Natural killer cell treated with Interleukin-12 subunit alpha and Interleukin-12 subunit beta and Interleukin-15 and Interleukin-18, amount 100 ng/mL, for 72 hours (primary cell): ENCODE measurements at regions not wholly inside any gene's neighbourhood (a gene's known extent, or its start where the extent isn't known, plus 50 kb on each side); places are given as distances from the start of the nearest gene placed in this dataset.

Source experiments
- ATAC-seq, 2 donors: fragments of 150-1000 bp; cut with Tn5 transposase in 1 of 2; sonication (Bioruptor Pico), chemical (Tn5 transposase) in 1 of 2; 2 replicates each; pipeline ENCODE4 v1.10.0; 2021
- DNase-seq: peaks from one replicate; pipeline ENCODE4 v3.0.0; 2022; ENCODE audit warnings: low spot score
- H3K27ac Mint-ChIP-seq, 2 donors: 1 replicate in 1 of 2; 2 replicates in 1 of 2; pipeline ENCODE4 v1.8.0; 2022; ENCODE audit warnings: mixed read lengths in 2 of 2, mild to moderate bottlenecking in 1 of 2, moderate library complexity in 1 of 2
- H3K27me3 Mint-ChIP-seq, 2 donors: 1 replicate in 1 of 2; 2 replicates in 1 of 2; pipeline ENCODE4 v1.8.0; 2022; ENCODE audit warnings: mixed read lengths in 2 of 2
- H3K36me3 Mint-ChIP-seq: one replicate; pipeline ENCODE4 v1.8.0; 2022; ENCODE audit warnings: mixed read lengths
- H3K4me1 Mint-ChIP-seq, 2 donors: 1 replicate in 1 of 2; 2 replicates in 1 of 2; pipeline ENCODE4 v1.8.0; 2022; ENCODE audit warnings: low read depth in 2 of 2, mixed read lengths in 2 of 2, mild to moderate bottlenecking in 1 of 2
- H3K4me3 Mint-ChIP-seq: one replicate; pipeline ENCODE4 v1.8.0; 2022; ENCODE audit warnings: mixed read lengths
- H3K9me3 Mint-ChIP-seq: 2 replicates; pipeline ENCODE4 v1.8.0; 2022; ENCODE audit warnings: mixed read lengths

DNA sequence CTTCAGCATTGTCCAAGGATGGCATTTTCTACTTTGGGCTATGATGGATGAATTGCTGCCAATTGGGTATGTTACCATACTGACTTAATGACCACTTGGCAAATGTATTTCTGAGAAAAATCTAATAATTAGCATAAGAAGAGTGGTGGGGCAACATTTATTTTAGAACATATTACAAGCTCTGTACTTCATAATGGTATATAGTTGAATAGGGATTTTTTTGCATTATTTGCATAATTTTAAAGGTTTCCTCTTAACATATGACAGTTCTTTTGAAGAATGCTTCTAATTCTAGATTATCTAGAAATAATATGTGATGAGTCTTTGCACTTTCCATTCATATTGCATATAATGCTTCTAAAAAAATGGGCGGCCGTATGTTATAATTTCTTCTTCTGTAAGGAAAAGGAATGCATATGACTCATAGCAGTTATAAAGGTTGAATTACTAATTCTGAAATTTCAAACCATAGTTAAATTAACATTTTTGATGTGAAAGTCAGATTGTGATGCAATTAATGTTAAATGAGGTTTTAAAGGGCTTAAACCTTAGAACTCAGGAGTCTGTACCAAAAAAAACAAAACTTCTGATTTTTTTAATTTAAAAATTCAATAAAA, 1652.3 kb upstream of the SLC39A10 start:
- DNase-seq (no peak), ATAC-seq (no peak)
- Mint-ChIP-seq H3K4me1 (no peaks in the 10 kb centered on the region), H3K9me3 (peaks cover 16% of the 10 kb centered on the region), H3K4me3 (no peak overlapping the region), H3K27me3 (no peaks in the 10 kb centered on the region), H3K27ac (no peak overlapping the region), H3K36me3 (no peaks in the 10 kb centered on the region)

DNA sequence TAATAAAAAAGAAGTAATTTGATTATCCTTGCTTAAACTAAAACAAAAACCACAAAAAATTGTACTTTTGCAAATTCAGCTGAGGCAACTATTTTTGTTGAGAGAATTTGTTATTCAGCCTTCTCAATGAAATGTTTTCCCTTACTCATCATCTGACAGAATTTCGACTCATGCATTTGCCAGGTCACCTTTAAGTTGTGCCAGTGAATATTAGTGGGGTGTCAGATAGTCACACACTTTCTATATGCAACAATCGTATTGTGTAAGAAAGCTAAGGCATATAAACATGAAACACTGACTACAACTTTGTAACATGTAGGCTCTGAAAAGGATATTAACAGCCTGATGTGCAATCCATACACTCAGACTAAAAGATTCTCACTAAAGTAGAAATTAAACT, 1653.1 kb upstream of the SLC39A10 start:
- Mint-ChIP-seq H3K27me3 (no peaks in the 10 kb centered on the region), H3K9me3 (peaks cover 16% of the 10 kb centered on the region), H3K4me3 (no peak overlapping the region), H3K4me1 (no peaks in the 10 kb centered on the region), H3K36me3 (no peaks in the 10 kb centered on the region), H3K27ac (no peak overlapping the region)
- no peak for ATAC-seq
- DNase-seq = no peak

DNA sequence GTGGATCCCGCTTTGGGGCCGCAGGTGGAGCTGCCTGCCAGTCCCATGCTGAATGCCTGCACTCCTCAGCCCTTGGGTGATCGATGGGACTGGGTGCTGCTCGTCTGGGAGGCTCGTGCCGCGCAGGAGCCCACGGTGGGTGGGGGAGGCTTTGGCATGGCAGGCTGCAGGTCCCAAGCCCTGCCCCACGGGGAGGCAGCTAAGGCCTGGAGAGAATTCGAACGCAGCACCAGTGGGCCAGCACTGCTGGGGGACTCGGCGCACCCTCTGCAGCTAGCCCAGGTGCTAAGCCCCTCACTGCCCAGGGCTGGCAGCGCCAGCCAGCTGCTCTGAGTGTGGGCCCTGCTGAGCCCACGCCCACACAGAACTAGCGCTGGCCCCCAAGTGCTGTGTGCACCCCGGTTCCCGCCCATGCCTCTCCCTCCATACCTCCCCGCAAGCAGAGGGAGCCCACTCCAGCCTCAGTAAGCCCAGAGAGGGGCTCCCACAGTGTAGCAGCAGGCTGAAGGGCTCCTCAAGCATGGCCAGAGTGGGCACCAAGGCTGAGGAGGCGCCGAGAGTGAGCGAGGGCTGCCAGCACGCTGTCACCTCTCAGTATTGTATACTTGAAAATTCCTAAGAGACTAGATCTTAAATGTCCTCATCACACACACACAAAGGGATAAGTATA, 1654.2 kb upstream of the SLC39A10 start:
- H3K4me1 Mint-ChIP-seq = no peaks in the 10 kb centered on the region
- H3K9me3 Mint-ChIP-seq = peaks cover 9% of the 10 kb centered on the region
- H3K27ac Mint-ChIP-seq = no peak overlapping the region
- no peak overlapping the region for H3K4me3 Mint-ChIP-seq
- ATAC-seq (peak in 1 of 2 donors; percentile 24), DNase-seq (no peak)
- no peaks in the 10 kb centered on the region for H3K27me3 Mint-ChIP-seq
- H3K36me3 Mint-ChIP-seq = no peaks in the 10 kb centered on the region

DNA sequence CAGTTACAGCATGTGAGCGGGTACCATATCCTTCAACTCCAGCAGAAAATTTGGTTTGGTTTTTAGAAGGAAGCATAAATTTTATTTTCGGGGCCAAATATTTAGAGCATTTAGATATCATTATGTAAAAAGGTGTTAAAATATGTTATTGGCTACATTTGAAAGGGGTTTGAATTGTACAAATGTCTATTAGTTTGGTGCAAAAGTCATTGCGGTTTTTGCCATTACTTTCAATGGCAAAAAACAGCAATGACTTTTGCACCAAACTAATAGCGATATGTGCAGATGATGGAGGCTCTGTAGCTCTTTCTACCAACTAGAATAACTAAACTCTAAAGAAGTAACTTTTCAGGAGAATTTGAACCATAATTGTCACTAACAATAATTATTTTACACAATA, 1666.2 kb upstream of the SLC39A10 start:
- no peak overlapping the region for H3K4me3 Mint-ChIP-seq
- no peaks in the 10 kb centered on the region for H3K4me1 Mint-ChIP-seq
- H3K27me3 Mint-ChIP-seq = no peaks in the 10 kb centered on the region
- H3K36me3 Mint-ChIP-seq = no peaks in the 10 kb centered on the region
- H3K9me3 Mint-ChIP-seq = peaks cover 18% of the 10 kb centered on the region
- DNase-seq (no peak), ATAC-seq (no peak)
- H3K27ac Mint-ChIP-seq = no peak overlapping the region

DNA sequence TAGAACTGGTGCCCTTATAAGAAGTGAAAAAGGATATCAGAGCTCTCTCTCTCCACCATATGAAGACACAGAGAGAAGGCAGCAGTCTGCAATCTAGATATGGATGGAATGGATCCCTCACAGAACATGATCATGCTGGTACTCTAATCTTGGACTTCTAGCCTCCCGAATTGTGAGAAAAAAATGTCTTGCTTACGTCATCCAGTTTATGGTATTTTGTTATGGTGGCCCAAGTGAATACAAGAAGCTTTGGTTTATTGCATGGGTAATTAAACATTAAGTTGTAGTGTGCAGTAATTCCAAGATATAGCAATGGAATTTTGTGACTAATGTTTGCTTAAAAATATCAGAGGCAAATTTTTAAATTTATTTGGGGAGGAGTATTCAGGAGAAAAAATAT, 1667.4 kb upstream of the SLC39A10 start:
- Mint-ChIP-seq H3K27ac (no peak overlapping the region), H3K9me3 (peaks cover 12% of the 10 kb centered on the region), H3K36me3 (no peaks in the 10 kb centered on the region), H3K4me3 (no peak overlapping the region), H3K27me3 (no peaks in the 10 kb centered on the region), H3K4me1 (no peaks in the 10 kb centered on the region)
- no peak for DNase-seq
- ATAC-seq = no peak

DNA sequence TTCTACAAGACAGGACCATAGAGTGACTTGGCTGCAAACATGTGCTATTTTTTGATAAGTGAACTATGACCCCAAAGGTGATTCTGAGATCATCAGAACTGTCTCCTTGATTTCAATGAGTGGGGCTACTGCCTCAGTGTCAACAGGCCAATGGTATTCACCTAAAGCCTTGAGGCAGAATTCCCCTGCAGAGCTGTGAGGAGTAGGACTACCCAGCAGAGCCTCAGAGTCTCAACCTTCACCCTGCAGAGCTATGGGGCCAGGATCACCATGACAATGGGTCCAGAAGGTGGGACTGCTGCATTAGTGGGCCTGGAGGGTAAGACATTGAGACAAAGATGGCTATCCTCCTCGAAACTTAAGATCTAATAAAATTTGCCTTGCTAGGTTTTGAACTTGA, 1668.2 kb upstream of the SLC39A10 start:
- Mint-ChIP-seq H3K4me3 (no peak overlapping the region), H3K27ac (no peak overlapping the region), H3K27me3 (no peaks in the 10 kb centered on the region), H3K9me3 (peaks cover 12% of the 10 kb centered on the region), H3K36me3 (no peaks in the 10 kb centered on the region), H3K4me1 (no peaks in the 10 kb centered on the region)
- DNase-seq = no peak
- ATAC-seq = no peak

DNA sequence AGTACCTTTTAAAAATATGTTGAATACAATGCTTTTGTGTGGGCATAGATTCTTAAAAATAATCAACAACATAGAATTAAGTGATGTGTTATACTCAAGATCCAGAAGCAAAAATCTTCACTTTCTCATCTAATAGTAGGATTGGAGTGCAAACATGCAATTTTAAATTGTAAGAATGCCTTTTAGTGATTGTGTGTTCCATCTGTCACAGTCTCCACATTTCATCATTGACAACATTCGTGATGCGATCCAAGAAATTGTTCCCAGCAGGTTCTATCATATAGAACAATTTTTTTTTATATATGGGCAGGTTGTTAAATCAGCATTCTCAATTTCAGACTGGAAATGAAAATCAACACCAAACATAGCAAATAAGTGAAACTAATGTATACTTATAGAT, 1671.8 kb upstream of the SLC39A10 start:
- H3K4me3 Mint-ChIP-seq = no peak overlapping the region
- no peaks in the 10 kb centered on the region for H3K4me1 Mint-ChIP-seq
- DNase-seq (no peak), ATAC-seq (no peak)
- no peak overlapping the region for H3K27ac Mint-ChIP-seq
- H3K27me3 Mint-ChIP-seq = no peaks in the 10 kb centered on the region
- peaks cover 12% of the 10 kb centered on the region for H3K9me3 Mint-ChIP-seq
- H3K36me3 Mint-ChIP-seq = no peaks in the 10 kb centered on the region

DNA sequence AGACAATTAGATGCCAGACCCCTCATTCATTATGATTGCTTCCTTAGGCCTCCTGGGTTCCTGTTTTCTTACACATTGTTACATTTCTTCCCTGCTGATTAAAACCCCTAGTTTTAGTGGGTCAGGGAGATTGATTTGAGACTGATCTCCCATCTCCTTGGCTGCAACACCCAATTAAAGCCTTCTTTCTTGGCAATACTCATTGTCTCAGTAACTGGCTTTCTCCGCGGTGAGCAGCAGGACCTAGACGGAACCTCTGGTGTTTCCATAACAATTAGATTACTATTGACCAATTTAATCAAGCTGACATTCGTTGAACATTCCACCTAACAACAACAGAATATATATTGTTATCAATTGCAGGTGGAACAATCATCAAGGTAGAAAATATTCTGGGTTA, 1676.4 kb upstream of the SLC39A10 start:
- DNase-seq (no peak), ATAC-seq (no peak)
- Mint-ChIP-seq H3K27me3 (no peaks in the 10 kb centered on the region), H3K36me3 (no peaks in the 10 kb centered on the region), H3K4me1 (no peaks in the 10 kb centered on the region), H3K9me3 (peaks cover 3% of the 10 kb centered on the region), H3K4me3 (no peak overlapping the region), H3K27ac (no peak overlapping the region)

DNA sequence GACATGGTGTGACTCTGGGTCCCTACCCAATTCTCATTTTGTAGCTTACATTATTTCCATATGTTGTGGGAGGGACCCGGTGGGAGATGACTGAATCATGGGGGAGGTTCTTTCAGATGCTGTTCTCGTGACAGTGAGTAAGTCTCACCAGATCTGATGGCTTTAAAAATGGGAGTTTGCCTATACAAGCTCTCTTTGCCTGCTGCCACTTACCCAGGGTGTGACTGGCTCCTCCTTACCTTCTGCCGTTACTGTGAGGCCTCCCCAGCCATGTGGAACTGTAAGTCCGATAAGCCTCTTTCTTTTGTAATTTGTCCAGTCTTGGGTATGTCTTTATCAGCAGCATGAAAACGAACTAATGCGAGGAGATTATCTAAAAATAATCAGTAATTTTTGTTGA, 1683.2 kb upstream of the SLC39A10 start:
- H3K9me3 Mint-ChIP-seq = peaks cover 9% of the 10 kb centered on the region
- H3K4me3 Mint-ChIP-seq = no peak overlapping the region
- H3K27ac Mint-ChIP-seq = no peak overlapping the region
- DNase-seq (no peak), ATAC-seq (no peak)
- H3K27me3 Mint-ChIP-seq = no peaks in the 10 kb centered on the region
- no peaks in the 10 kb centered on the region for H3K4me1 Mint-ChIP-seq
- no peaks in the 10 kb centered on the region for H3K36me3 Mint-ChIP-seq

DNA sequence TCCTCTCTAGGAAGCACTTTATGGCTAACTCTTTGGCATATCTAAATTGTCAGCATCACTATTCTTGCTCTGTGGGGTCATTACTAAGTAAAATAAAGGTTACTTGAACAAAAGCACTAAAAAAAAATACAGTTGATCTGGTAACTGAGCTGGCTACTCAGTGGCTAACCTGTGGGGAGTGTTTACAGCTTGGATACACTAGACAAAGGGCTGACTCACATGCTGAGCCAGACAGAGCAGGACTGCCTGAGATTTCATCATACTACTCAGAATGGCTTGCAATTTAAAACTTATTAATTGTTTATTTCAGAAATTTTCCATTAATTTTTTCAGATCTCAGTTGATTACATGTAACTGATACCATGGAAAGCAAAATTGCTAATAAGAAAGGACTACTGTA, 1690.4 kb upstream of the SLC39A10 start:
- no peaks in the 10 kb centered on the region for H3K36me3 Mint-ChIP-seq

DNA sequence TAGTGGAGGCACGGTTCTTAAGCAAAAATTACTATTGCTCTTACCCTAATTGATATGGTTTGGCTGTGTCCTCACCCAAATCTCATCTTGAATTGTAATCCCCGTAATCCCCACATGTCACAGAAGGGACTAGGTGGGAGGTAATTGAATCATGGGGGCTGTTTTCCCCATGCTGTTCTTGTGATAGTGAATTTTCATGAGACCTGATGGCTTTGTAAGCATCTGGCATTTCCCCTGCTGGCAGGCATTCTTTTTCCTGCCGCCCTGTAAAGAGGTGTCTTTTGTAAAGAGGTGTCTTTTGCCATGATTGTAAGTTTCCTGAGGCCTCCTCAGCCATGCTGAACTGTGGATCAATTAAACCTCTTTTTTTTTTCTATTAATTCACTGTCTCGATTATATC, 1691.8 kb upstream of the SLC39A10 start:
- no peak overlapping the region for H3K27ac Mint-ChIP-seq

More for the DNA sequence above, 1690.4 kb upstream of the SLC39A10 start:
- H3K9me3 Mint-ChIP-seq = peaks cover 9% of the 10 kb centered on the region
- no peak for DNase-seq
- no peaks in the 10 kb centered on the region for H3K4me1 Mint-ChIP-seq
- H3K27me3 Mint-ChIP-seq = no peaks in the 10 kb centered on the region
- no peak overlapping the region for H3K27ac Mint-ChIP-seq
- no peak overlapping the region for H3K4me3 Mint-ChIP-seq
- no peak for ATAC-seq

DNA sequence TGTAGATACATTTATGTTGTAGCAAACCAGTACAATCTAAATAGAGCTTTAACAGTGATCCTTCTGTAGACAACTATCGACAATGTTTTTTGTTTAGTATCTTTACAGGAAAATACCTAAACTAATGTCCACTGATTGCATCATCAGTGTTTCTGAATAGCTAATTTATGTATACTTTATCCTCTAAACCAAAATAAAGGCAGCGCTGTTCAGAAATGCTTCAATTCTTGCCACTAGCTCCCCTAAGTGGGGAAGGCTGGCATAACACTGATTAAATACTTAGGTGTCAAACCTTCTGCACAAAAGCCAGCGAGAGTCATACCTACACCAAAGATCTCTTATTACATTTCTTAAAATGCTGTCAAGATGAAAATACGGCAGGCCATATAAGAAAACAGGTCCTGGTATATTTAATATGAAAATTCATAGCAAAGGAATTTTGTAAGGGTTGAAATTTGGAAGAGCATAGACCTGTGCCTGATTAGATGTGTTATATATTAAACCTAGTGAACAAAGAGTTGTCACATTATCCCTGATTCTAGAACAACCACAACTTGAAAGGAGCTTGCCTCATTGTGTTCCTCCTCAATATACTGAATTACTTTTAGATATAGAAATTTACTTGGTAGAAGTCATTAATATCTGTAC, 1693.4 kb upstream of the SLC39A10 start:
- Mint-ChIP-seq H3K36me3 (no peaks in the 10 kb centered on the region), H3K27ac (no peak overlapping the region), H3K9me3 (no peaks in the 10 kb centered on the region), H3K4me3 (no peak overlapping the region), H3K4me1 (no peaks in the 10 kb centered on the region), H3K27me3 (no peaks in the 10 kb centered on the region)
- no peak for ATAC-seq
- no peak for DNase-seq

More for the DNA sequence above, 1691.8 kb upstream of the SLC39A10 start:
- ATAC-seq = no peak
- H3K27me3 Mint-ChIP-seq = no peaks in the 10 kb centered on the region
- H3K9me3 Mint-ChIP-seq = peaks cover 6% of the 10 kb centered on the region
- H3K4me3 Mint-ChIP-seq = no peak overlapping the region
- H3K4me1 Mint-ChIP-seq = no peaks in the 10 kb centered on the region
- no peak for DNase-seq
- no peaks in the 10 kb centered on the region for H3K36me3 Mint-ChIP-seq

DNA sequence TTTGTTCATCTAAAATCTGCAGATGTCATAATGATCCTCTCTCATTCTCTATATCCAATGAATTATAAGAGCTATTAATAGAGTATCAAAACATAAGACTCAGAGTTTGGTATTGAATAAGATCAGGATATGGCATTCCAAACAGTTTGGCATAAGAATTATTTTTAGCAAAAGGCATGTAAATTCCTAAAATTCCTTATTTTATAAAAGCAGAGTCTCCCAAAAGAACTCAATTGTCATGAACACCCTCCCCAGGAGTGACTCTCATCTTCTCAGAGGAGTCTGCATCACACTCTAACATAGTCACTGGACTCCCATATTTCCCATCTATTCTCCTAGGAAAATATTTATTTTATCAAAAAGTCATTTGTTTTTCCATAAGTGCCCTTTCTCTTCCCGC, 1710.2 kb upstream of the SLC39A10 start:
- DNase-seq (no peak), ATAC-seq (no peak)
- H3K4me3 Mint-ChIP-seq = no peak overlapping the region
- no peaks in the 10 kb centered on the region for H3K4me1 Mint-ChIP-seq
- no peak overlapping the region for H3K27ac Mint-ChIP-seq
- peaks cover 4% of the 10 kb centered on the region for H3K9me3 Mint-ChIP-seq
- H3K27me3 Mint-ChIP-seq = no peaks in the 10 kb centered on the region
- H3K36me3 Mint-ChIP-seq = no peaks in the 10 kb centered on the region

DNA sequence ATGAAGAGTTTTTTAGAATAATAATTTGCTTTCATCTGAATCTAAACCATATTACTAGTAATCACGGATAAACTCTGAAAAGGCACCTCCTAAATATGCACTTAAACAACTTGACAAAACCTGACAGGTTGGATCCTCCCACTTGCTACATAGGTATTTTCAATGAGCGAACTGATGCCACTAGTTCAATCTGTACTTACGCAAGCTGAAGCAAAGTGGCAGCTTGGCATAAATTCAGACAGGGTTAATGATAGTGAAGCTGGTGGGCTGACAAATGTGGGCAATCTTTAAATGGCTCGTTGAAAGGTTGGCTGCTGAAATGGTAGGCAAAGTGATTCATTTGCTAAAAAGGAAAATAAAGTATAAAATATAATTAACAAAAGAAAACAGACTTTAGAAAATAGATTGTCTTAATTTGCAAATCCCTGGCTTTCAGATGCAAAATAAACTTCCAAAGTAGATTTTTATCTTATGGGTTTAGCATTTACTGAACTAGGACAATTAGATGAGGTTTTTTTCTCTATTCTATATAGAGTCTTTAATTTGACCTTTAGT, 1713.5 kb upstream of the SLC39A10 start:
- no peaks in the 10 kb centered on the region for H3K27me3 Mint-ChIP-seq
- H3K4me1 Mint-ChIP-seq = no peaks in the 10 kb centered on the region
- H3K27ac Mint-ChIP-seq = no peak overlapping the region
- ATAC-seq (no peak), DNase-seq (no peak)
- H3K36me3 Mint-ChIP-seq = no peaks in the 10 kb centered on the region
- peaks cover 8% of the 10 kb centered on the region for H3K9me3 Mint-ChIP-seq
- H3K4me3 Mint-ChIP-seq = no peak overlapping the region
